ENCODE measurements at regions not wholly inside any gene's neighbourhood (a gene's known extent, or its start where the extent isn't known, plus 50 kb on each side); places are given as distances from the start of the nearest gene placed in this dataset.

DNA sequence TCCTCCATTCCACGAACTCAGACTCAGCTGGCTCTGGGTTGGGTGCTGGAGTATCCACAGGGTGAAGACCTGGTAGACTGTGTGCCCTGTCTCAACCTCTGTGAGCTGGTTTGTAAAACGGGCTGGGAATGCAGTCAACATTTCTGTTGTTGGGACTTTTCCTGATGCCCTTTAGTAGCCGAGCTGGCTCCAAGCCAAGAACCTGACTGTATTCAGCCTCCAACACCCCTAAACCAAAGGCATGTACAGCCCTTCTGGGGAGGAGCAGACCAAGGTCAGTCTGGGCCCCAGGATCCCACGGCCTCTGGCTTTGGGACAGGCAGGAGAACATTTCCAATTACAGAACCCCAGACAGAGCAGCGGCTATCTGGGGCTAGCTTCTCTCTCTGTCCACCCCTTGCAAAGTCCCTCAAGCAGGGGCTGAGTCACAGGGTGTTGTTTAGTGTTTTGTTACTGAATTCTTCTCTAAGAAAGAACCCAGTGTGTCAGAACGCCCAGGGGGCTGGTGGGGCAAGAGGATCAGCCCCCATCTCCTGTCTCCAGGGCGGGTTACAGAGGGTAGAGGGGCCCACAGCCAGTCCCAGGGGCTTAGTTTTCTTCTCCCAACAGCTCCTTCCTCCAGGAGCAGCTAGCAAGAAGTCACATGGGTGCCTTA lies 56.8 kb upstream of the SLC6A6 start:
- H3K4me3 Mint-ChIP-seq = no peak overlapping the region
- Histone ChIP-seq H2BK120ac (ENCODE audit: low read depth, low read length, poor library complexity, severe bottlenecking) (no peak overlapping the region), H3K79me2 (ENCODE audit: insufficient read depth, low read length) (no peaks in the 10 kb centered on the region), H3K9ac (ENCODE audit: extremely low read depth, insufficient read length, low read length) (no peak overlapping the region), H4K8ac (replicated peaks; ENCODE audit: insufficient read length, low read depth, low read length) (no peak overlapping the region), H3K23ac (ENCODE audit: insufficient read length, low read depth, low read length) (no peak overlapping the region), H3K23me2 (ENCODE audit: insufficient read length, low read depth, low read length, poor library complexity, severe bottlenecking) (no peaks in the 10 kb centered on the region), H3K79me1 (ENCODE audit: insufficient read depth, low read depth, low read length, poor library complexity, severe bottlenecking) (no peaks in the 10 kb centered on the region), H3K56ac (ENCODE audit: insufficient read length, low read depth, low read length) (no peak overlapping the region), H2BK15ac (ENCODE audit: low read depth, low read length) (no peak overlapping the region), H4K91ac (ENCODE audit: insufficient read length, low read depth, low read length) (no peak overlapping the region), H3K27ac (ENCODE audit: insufficient read length, low read depth, low read length) (no peak overlapping the region), H2BK5ac (ENCODE audit: insufficient read length, low read length) (no peak overlapping the region), H3K4me1 (ENCODE audit: insufficient read depth, low read length) (no peaks in the 10 kb centered on the region), H4K20me1 (ENCODE audit: control insufficient read depth, insufficient read depth, insufficient read length) (no peaks in the 10 kb centered on the region), H4K5ac (ENCODE audit: insufficient read length, low read depth, low read length) (no peak overlapping the region), H2BK12ac (ENCODE audit: insufficient read length, low read depth, low read length) (no peak overlapping the region), H3K4me2 (ENCODE audit: insufficient read depth, insufficient read length, low read length) (no peak overlapping the region), H2AK5ac (ENCODE audit: insufficient read length, low read length) (no peak overlapping the region), H3K27me3 (ENCODE audit: insufficient read depth, low read length) (peaks cover 2% of the 10 kb centered on the region; the same call in 1 of the 2 replicates), H2BK20ac (ENCODE audit: low read depth, low read length, poor library complexity, severe bottlenecking) (no peak overlapping the region), H2AFZ (ENCODE audit: low read length) (no peak overlapping the region), H3K18ac (ENCODE audit: insufficient read length, low read depth, low read length) (no peak overlapping the region), H3K9me3 (ENCODE audit: control insufficient read depth, low read depth, low read length) (no peaks in the 10 kb centered on the region), H3K4ac (ENCODE audit: low read depth, low read length) (no peak overlapping the region), H3T11ph (ENCODE audit: low read length) (no peak overlapping the region), H3K14ac (ENCODE audit: insufficient read depth, low read length) (no peak overlapping the region)
- TF ChIP-seq CTCF (conservative IDR thresholded peaks at IDR 0.05) = no peak
- WGBS (ENCODE audit: extremely low coverage, insufficient read length, low lambda C conversion rate) = no CpG with 5 or more reads among the region's 7 CpGs
- H3K27me3 Mint-ChIP-seq (ENCODE audit: low read depth) = peaks cover 69% of the 10 kb centered on the region
- no peaks in the 10 kb centered on the region; a peak in 1 of 5 replicates for H3K9me3 Mint-ChIP-seq
- H3K27ac Mint-ChIP-seq = peak overlapping the region in 1 of 3 experiments; percentile 52; a peak in 1 of 7 replicates
- no peak for DNase-seq
- peaks cover 29 to 30% of the 10 kb centered on the region in 2 experiments for H3K4me1 Mint-ChIP-seq
- no peaks in the 10 kb centered on the region for H3K36me3 Mint-ChIP-seq (ENCODE audit: insufficient read depth in 1 of 3, low read depth in 3 of 3)
